ENCODE measurements at regions not wholly inside any gene's neighbourhood (a gene's known extent, or its start where the extent isn't known, plus 50 kb on each side); places are given as distances from the start of the nearest gene placed in this dataset.

DNA sequence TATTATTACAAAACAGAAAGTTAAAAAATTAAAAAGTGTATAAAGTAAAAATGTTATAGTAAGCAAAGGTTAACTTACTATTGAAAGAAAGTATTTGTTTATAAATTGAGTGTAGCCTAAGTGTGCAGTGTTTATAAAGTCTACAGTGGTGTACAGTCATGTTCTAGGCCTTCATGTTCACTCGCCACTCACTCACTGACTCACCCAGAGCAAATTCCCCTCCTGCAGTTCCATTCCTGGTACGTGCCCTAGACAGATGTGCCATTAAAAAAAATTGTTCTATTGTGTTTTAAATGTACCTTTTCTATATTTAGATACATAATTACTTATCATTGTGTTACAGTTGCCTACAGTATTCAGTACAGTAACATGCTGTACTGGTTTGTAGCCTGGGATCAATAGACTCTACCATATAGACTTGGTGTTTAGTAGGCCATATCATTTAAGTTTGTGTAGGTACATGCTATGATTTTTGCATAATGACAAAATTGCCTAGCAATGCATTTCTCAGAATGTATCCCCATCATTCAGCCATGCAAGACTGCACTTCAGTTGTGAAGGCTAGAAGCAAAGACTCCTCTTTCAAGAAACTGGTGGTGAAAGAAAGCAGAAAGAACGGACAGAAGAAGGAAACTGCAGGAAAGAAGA is 100.6 kb downstream of the DACT1 start:
- Histone ChIP-seq H3K4me3 (ENCODE audit: low read length) (no peak overlapping the region), H3K9ac (ENCODE audit: low read length) (no peak overlapping the region), H3F3A (ENCODE audit: insufficient read depth, low read length, poor library complexity, severe bottlenecking) (no peaks in the 10 kb centered on the region), H3K79me2 (replicated peaks; ENCODE audit: insufficient read depth, low read length) (no peaks in the 10 kb centered on the region), H3K9me3 (ENCODE audit: low read length) (no peaks in the 10 kb centered on the region), H3K36me3 (ENCODE audit: insufficient read depth, low read length) (no peaks in the 10 kb centered on the region), H3K4me2 (ENCODE audit: low read length) (no peak overlapping the region), H4K20me1 (ENCODE audit: insufficient read depth) (no peaks in the 10 kb centered on the region), H3K27ac (ENCODE audit: low read length) (peak overlapping the region; percentile 2), H2AFZ (ENCODE audit: low read depth, low read length) (no peak overlapping the region), H3K9me2 (ENCODE audit: insufficient read depth, low read length) (no peaks in the 10 kb centered on the region), H3K27me3 (ENCODE audit: insufficient read depth, low read depth, low read length) (no peaks in the 10 kb centered on the region)
- no peak for TF ChIP-seq TAF1 (IDR thresholded peaks at IDR 0.05; ENCODE audit: low read depth)
- TF ChIP-seq SMC3 (conservative IDR thresholded peaks at IDR 0.05; ENCODE audit: poor library complexity) = no peak

- H4K20me1 ChIP-seq (ENCODE audit: insufficient read depth) = no peaks in the 10 kb centered on the region
- no peaks in the 10 kb centered on the region for H3F3A ChIP-seq (ENCODE audit: insufficient read depth, low read length, poor library complexity, severe bottlenecking)
- no peak overlapping the region for H3K4me2 ChIP-seq (ENCODE audit: low read length)
- H3K9ac ChIP-seq (ENCODE audit: low read length) = no peak overlapping the region
- H3K4me3 ChIP-seq (ENCODE audit: low read length) = no peak overlapping the region
- no peaks in the 10 kb centered on the region for H3K9me3 ChIP-seq (ENCODE audit: low read length)
- peak overlapping the region; percentile 2 for H3K27ac ChIP-seq (ENCODE audit: low read length)
- H3K36me3 ChIP-seq (ENCODE audit: insufficient read depth, low read length) = no peaks in the 10 kb centered on the region
- H3K9me2 ChIP-seq (ENCODE audit: insufficient read depth, low read length) = no peaks in the 10 kb centered on the region
- TF ChIP-seq, protein P1, sequence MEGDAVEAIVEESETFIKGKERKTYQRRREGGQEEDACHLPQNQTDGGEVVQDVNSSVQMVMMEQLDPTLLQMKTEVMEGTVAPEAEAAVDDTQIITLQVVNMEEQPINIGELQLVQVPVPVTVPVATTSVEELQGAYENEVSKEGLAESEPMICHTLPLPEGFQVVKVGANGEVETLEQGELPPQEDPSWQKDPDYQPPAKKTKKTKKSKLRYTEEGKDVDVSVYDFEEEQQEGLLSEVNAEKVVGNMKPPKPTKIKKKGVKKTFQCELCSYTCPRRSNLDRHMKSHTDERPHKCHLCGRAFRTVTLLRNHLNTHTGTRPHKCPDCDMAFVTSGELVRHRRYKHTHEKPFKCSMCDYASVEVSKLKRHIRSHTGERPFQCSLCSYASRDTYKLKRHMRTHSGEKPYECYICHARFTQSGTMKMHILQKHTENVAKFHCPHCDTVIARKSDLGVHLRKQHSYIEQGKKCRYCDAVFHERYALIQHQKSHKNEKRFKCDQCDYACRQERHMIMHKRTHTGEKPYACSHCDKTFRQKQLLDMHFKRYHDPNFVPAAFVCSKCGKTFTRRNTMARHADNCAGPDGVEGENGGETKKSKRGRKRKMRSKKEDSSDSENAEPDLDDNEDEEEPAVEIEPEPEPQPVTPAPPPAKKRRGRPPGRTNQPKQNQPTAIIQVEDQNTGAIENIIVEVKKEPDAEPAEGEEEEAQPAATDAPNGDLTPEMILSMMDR (IDR thresholded peaks at IDR 0.05; ENCODE audit: poor library complexity, severe bottlenecking) = no peak
- TF ChIP-seq, protein P2, sequence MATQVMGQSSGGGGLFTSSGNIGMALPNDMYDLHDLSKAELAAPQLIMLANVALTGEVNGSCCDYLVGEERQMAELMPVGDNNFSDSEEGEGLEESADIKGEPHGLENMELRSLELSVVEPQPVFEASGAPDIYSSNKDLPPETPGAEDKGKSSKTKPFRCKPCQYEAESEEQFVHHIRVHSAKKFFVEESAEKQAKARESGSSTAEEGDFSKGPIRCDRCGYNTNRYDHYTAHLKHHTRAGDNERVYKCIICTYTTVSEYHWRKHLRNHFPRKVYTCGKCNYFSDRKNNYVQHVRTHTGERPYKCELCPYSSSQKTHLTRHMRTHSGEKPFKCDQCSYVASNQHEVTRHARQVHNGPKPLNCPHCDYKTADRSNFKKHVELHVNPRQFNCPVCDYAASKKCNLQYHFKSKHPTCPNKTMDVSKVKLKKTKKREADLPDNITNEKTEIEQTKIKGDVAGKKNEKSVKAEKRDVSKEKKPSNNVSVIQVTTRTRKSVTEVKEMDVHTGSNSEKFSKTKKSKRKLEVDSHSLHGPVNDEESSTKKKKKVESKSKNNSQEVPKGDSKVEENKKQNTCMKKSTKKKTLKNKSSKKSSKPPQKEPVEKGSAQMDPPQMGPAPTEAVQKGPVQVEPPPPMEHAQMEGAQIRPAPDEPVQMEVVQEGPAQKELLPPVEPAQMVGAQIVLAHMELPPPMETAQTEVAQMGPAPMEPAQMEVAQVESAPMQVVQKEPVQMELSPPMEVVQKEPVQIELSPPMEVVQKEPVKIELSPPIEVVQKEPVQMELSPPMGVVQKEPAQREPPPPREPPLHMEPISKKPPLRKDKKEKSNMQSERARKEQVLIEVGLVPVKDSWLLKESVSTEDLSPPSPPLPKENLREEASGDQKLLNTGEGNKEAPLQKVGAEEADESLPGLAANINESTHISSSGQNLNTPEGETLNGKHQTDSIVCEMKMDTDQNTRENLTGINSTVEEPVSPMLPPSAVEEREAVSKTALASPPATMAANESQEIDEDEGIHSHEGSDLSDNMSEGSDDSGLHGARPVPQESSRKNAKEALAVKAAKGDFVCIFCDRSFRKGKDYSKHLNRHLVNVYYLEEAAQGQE (IDR thresholded peaks at IDR 0.05; ENCODE audit: borderline replicate concordance) = no peak
- TF ChIP-seq TAF1 (IDR thresholded peaks at IDR 0.05; ENCODE audit: low read depth) = no peak
- no peak for TF ChIP-seq EZH2 (IDR thresholded peaks at IDR 0.05; ENCODE audit: borderline replicate concordance, insufficient read depth, low read length, poor library complexity, severe bottlenecking)
- no peak for TF ChIP-seq EP300 (conservative IDR thresholded peaks at IDR 0.05; ENCODE audit: poor library complexity, severe bottlenecking)
- TF ChIP-seq POLR2AphosphoS5 (IDR thresholded peaks at IDR 0.05) = no peak
- TF ChIP-seq MXI1 (conservative IDR thresholded peaks at IDR 0.05; ENCODE audit: poor library complexity, severe bottlenecking) = no peak
- TF ChIP-seq SMC3 (conservative IDR thresholded peaks at IDR 0.05; ENCODE audit: poor library complexity) = no peak
- TF ChIP-seq RAD21 (conservative IDR thresholded peaks at IDR 0.05) = no peak
- no peaks in the 10 kb centered on the region for H3K79me2 ChIP-seq (replicated peaks; ENCODE audit: insufficient read depth, low read length)
- no peak overlapping the region for H2AFZ ChIP-seq (ENCODE audit: low read depth, low read length)
- H3K27me3 ChIP-seq (ENCODE audit: insufficient read depth, low read depth, low read length) = no peaks in the 10 kb centered on the region
Measured at GRCh38 chr14:58738876-58739275, 101.1 kb downstream of the DACT1 start.
